Islet of Langerhans (tissue), 1 donor: ENCODE measurements at regions not wholly inside any gene's neighbourhood (a gene's known extent, or its start where the extent isn't known, plus 50 kb on each side); places are given as distances from the start of the nearest gene placed in this dataset.

Source experiments
- FAIRE-seq: peaks from one replicate; lab custom pipeline; 2011; peaks lifted over from hg19 to GRCh38; lab: Jason Lieb, UNC

DNA sequence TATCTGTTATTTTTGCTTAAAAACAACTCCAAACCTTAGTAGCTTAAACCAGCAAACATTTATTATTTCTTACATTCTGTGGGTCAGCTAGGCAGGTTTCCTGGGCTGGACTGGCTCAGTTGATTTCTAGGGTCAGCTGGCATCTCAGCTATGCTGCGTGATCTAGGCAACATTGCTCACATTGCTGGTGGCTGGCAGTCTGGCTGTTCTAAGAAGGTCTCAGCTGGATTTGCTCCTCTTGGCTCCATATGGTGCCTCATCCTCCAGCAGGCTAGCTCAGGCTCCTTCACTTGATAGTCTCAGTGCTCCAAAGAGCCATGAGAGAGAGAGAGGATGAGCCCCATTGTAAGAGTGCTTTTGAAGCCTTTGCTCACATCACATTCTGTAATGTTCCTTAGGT is 470.6 kb upstream of the CDH5 start:
- no peak for FAIRE-seq

DNA sequence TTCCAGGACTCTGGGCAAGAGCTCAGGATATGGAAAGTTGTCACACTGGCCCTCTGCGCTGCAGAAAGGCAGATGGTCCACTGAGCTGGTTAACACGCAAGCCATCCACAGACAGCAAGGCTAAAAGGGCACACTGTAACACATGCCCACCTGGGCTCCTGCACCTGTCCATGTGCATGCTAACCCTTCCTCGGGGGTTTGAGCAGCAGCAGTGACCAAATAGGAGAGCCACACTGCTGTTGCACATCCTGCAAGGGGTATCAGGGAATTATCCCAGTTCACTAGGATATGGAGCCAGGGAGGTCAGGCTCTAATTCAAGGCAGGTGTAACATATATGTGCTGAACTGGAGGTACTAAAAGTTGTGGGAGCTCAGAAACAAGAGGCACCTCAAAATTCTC is 471.0 kb upstream of the CDH5 start:
- no peak for FAIRE-seq

DNA sequence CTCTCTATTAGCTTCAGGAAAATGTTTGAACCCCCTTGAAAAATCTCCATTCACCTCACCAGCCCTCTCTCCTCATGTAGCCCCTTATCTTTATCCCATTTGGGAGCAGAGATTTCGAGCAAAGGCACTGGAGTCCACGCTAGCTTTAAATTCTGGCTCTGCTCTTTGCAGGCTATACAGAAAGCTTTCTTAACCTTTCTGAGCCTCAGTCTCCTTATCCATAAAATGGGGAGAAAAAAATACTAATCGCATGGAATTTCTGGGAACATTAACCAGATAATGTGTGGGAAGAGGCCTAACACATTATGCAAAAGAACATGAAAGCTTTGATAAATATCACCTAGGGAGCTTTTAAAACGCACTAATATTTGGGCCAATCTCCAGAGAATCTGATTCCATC is 476.3 kb upstream of the CDH5 start:
- FAIRE-seq: no peak

DNA sequence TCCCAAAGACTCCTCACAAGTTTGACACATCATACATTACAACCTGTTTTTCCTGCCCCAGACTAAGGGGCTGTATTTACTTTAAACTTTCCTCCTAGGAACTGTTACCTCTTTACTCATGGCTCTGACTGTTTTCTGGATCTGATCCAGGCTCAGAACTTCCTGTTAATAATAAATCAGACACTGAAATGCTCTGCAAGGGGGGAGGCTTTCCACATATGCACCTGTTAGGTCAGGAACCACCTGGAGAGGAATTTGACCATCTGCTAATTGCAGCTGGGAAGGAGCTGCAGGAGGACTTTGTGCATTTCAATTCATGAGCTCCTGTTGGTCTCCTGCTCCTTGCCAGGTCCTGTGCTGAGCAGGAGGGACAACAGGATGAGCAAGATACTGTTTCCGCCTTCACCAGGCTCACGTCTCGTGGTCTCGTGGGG is 476.9 kb upstream of the CDH5 start:
- no peak for FAIRE-seq

DNA sequence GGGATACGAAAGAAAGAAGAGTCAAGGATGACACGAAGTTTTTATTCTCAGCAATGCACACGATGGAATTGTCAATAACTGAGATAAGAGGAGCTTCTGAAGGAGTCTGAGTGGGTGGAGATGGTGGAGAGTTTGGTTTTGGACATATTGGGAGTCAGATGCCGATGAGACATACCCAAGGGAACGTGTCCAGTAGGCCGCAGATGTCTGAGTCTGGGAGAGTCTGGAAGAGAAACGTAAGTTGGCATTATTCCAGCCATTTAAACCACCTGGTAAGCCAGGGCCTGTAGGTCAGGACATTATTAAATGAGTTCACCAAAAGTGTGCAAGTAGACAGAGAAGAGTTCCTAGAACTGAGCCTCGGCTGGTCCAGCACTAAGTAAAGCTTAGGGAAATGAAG is 478.3 kb upstream of the CDH5 start:
- FAIRE-seq: no peak

DNA sequence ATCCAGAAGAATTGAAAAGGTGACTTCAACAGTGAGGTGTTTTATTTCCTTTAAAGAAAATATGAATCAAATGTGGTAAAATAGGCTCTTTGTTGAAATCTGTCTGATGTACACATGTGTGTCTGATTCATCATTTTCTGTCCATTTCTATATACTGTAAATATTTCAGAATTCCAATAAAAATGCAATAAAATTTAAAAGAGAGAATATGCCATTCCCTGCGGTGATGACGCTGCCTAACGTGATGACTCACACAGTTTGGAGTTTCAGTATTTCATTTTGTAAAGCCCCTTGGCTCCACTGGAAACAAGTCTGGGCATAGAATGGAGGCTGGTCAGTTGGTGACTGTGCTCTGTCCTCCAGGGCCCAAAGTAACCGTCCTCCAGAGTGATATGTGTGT is 482.5 kb upstream of the CDH5 start:
- no peak for FAIRE-seq

DNA sequence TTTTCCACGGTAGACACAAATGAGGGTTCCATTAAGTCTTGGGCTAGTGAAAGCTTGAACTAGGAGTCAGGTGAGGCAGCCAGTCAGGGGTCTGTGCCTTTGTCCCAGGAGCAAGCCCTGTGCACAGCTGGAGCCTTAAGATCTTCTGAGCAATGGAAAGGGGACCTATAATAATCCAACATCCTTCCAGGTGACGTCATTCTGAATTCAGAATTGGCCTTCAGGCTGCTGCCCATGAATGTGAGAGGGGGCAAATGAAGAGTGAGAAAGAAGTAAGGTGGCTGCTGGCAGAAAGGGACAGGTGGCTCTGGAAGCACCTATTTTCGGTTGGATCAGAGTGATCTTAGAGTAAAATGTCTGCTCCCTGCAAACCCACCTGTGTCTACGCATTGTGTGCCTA is 488.1 kb upstream of the CDH5 start:
- FAIRE-seq: no peak

DNA sequence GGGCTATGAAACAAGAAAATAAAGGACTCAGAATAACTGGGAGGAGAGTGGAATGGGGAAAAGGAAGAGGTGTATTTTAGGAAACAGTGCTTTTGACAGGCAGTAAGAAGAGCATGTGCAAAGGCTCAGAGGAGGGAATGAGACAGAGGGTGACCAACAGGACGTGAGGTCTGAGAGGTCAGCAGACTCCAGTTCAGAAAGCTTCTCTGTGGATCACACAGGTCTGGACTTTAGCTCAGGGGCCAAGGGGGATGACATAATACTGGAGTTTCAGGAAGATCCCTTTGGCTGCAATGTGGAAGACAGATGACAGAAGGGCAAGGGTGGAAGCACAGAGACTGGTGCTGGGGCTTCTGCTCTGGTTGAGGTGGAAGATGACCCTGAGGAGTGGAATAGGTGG is 489.9 kb upstream of the CDH5 start:
- no peak for FAIRE-seq

DNA sequence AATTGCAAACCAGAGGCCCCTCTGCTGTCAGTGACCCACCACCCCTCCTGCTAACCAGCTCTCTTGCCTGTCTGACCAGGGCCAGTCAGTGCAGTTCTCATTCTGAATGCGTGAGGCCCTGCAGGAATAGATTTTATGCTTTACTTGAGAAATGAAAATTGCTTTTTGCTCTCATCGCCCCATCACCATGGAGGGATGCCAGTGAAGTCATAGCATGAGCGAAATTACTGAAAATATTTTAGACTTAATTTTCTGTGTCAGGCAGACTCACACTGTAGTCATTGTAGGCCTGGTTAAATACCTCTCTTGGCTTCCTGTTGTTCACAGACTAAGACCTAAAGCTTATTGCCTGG is 490.5 kb upstream of the CDH5 start:
- no peak for FAIRE-seq

DNA sequence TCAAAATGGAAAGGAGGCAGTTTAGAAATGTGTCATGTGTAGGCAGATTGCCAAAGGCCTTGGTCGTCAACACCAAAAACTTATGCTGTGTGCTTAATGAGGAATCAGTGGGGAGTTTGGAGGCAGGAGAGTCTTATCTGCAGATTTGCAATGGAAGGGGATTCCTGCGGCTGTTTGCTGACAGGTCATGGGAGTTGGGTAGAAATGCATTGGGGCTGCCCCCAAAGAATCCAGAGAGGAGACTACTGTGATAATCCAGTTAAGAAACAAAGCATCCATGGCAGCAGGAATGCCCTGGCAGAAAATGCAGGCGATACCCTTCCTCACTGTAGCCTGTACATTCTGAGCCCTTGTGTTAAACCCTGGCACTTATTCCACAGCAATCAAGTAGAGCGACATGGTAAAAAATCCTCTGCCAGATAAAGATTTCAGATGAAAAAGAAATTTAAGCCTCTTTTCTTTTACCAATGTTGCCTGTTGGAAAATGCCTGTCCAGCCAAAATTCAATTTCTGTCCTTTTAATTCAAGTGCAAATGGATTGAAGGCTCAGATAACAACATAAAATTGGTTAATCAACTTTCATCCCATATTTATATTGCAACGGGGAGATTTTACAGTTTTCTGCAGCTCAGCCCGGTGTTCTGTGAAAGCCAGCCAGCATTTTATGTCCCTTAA is 491.0 kb upstream of the CDH5 start:
- no peak for FAIRE-seq

DNA sequence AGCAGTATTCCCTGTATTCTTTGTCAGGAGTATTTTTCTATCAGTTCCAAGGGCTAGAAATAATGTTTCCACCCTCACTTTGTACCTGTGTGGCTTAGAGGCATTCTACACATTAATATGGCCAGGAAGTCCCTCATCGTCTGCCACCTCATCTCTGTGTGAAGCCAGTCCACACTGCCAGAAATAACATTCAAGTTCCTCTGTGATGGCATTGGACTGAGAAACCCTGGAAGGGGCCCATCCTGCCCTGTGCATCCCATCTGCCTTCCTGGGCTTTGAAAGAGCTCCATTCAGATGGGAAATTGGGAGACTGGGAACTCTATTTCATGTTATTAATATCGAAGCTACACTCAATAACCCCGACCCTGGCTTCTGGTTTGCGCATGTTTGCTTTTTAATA is 497.2 kb upstream of the CDH5 start:
- no peak for FAIRE-seq

DNA sequence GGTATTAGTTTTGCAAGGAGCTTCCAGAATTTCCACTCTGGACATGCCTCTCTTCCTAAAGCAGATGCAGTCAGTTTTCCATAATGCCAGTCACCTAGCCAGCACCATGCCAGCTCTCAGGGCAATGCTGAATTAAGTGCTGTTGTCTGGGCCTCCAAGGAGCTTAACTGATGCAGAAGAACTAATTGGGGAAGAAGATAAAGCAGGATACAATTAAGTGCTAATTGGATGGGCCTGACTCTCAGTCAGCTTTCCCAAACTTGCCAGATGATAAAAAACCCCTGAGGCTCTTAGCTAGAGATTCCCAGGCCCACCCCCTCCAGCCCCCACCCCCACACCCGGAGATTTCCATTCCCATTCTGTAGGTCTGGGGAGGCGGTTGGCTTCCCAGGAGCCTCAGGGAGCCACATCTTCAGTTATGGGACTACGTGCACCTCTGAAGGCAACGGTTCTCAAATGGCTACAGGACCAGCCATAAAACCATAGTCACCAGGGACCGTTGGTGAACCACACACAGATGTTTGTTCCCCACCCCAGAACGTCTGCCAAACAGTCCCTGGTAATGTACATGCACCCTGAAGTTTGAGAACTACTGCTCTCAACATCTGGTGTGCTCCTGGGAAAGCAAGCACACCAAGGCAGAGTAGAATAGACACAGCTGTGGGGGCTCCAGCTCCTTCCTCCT is 499.1 kb upstream of the CDH5 start:
- FAIRE-seq: no peak

DNA sequence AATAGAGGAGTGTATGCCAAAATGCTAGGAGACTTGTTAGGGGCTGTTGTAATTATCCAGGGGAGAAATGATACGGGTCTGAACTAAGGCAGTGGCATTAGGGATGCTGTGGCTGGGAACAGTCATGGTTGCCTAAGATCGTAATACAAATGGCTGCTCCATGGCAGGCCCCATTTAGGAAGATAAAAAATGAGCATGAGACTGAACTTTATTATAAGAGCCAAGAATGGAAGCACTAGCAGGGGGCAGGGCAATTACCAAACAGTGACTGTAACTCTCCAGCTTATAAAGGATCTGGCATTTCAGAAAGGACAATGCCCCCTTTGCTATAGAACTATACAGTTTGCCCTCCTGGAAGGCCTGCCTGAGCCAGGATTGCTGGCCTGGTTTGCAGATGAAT is 503.3 kb upstream of the CDH5 start:
- FAIRE-seq: no peak

DNA sequence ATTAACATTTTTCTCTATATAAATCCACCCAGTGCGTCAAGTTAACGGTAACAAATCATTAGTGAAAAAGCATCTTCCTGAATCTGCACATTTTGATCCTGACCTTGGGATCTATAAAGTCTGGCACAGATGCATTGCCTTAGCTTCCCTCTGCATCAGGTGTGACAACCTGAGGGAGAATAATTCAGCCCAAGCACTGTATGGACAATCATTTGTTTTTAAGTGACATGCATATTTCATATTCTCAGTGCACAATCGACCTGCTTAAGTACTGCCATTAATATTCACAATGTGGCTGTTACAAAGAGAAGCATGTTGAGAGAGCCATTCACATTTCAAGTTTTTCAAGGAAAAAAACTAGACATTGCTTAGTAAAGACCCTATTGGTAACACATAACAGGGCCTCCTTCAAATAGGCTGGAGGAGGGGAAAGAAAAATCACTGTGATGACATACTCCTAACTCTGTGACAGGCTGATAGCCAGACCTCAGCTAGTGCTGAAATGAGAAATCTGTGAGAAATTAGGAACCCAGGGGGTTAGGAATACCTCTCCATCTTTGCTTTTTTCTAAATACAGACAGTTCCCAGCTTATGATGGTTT is 505.3 kb upstream of the CDH5 start:
- no peak for FAIRE-seq

DNA sequence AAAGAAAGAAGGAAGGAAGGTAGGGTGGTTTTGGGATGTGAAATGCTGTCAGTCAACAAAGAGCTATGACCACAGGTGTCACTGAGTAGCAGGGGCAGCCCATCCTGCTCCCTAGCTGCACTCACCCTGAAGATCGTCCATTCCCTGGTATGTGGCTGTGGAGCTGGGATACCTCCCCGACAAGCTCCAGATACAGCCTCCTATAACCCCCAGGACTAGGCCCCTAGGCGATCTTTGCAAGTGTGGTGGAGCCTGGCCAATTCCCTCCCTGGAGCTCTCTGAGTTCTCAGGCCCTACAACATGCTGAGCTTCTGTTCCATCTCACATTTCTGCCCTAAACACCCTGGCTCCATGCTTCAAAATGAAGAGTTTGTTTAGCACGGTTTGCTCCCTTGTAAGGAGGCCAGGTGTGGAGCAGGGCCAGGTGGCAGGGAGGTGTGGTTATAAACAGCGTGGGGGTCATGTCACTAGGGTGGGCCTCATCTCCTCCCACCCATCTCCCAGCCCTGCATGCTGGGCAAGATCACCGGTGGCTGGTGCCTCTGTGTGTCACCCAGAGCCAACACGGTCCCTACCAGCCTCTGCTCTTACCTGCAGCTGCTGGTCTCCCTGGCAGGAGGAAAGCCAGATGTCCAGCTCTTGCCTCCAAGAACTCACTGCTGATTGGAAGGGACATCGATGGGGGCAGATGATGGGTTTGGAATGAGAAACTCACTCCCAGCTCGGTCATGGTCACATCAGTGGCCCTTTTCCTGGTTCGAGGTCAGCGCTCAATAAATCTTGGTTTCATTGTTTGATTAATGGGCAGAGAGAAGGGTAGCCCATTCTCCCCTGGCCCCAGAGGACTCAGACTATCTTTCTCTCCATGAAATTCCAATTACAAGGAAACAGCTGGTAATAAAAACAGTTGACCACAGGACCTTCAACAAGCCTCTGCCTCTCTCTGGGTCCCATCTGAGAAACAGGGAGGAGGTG is 511.0 kb upstream of the CDH5 start:
- no peak for FAIRE-seq

DNA sequence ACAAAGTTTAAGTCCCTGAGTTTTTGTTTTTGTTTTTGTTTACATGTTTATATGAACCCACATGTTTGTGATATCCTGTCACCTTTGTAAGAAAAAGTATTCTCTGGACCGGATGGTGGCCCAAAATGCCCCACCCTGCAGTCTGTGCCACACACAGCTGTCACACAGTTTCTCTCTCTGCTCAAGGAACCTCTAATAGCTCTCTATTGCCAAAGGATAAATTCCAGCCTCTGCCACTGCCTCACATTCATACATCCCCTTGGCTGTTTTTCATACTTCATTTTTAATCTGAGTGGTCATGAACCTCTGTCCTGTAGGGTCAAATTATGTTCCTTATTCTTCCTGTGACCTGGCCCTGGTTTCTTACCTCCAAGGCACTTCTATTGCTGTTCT is 520.3 kb upstream of the CDH5 start:
- no peak for FAIRE-seq

DNA sequence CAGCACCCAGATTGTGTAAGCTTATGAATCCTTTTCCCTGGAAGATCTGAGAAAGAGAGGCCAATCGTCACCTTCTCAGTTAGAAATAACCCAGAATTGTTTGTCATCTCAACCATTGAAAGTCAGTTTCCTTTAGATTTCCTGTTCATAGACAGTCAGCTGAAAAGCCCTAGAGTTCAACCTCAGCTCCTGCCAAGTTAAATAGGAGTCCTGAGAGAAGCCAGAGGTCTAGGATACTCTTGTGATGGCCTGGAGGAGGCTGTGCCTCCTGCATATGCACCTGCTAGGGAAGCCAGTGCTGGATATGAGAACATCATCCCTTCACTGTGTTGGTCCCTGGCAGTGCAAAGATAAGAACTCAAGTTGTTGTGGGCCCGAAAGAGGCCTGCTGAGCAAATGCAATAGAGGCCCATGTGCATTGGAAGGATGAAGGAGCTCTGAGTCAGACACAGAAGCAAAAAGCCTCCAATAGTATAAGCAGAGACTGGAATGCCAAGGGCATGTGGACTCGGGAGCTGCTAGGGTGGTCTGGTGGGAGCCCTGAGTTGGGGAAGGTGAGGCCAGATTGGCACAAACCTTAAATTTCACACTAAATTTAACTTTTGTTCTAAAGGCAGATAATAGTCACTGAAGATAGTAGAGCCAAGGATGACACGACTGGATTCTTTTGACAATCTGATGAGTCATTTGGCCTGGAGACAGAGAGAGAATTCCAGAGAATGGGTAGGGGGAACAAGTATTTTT is 520.9 kb upstream of the CDH5 start:
- FAIRE-seq: no peak

DNA sequence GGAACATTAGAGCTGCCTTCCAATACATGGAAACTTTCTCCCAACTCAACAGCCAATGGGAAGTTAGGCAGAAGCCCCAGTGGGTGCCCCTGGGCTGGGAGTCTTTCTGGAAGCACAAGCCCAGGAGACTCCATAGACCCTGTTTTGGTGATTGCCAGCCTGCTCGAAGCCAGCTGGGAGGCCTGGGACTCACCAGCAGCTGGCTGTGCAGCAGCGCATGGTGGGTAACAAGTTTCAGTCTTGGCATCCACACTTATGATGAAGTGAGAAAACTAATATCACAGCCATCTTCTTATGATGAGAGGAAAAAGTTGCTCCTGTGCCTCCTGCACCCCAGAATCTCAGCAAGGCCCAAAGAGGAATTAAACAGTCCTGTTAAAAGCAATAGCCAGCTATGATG is 522.5 kb upstream of the CDH5 start:
- FAIRE-seq: no peak

DNA sequence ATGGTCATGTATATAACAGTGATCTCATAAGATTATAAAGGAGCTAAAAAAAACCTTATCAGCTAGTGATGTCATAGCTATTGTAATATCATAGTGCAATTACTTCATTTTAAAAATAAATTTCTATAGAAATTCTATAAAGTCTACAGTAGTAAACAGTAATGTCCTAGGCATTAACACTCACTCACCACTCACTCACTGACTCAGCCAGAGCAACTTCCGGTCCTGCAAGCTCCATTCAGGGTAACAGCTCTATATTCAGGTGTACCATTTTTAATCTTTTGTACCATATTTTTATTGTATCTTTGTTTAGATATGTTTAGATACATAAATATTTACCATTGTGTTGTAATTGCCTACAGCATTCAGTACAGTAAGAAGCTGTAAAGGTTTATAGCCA is 524.4 kb upstream of the CDH5 start:
- FAIRE-seq: no peak

DNA sequence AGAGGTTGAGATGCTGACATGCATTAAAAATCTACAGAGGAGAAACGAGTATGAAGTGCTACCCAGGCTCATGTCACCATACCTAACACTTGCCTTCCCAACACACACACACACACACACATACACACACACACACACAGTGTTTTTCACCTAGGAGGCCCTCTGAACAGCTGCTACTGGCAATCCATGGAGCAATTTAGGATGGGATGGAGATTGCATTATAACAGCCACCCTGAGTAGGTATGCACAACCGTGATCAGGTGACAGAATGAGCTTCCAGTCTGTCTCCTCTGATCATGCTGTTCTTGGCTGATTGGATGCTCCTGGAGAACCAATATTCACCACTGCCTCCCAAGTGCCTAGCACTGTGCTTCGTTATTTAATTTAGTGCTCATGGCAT is 528.5 kb upstream of the CDH5 start:
- no peak for FAIRE-seq

DNA sequence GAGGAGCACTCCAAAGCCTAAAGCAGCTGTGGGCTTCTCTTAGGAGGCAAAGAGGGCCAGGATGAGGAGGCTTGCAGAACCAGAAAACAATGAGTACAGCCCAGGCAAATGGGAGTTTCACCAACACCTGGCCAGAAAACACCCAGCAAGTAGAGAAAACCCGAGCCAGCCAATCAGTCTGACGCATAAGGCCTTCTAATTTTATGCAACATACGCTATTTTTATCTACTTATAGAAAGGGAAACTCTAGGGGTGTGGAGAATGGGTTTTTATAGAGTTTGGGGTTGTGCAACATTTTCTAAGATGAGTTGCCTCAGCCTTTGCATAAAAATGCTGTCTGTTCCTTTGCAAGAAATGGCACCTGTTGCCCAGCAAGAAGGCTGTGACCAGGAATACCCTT is 529.0 kb upstream of the CDH5 start:
- FAIRE-seq: no peak

DNA sequence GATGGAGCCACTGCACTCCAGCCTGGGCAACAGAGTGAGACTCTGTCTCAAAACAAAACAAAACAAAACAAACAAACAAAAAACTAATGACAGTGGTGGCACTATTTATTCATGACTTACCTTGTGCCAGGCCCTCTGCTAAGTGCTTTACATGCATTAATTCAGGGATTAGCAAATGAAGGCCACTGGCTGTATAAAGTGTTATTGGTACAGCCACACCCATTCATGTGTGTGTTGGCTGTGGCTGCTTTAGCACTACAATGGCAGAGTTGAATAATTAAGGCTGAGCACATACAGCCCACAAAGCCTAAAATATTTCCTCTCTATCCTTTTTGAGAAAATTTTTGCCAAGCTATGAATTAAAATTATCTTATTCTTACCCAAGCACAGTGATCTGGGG is 531.8 kb upstream of the CDH5 start:
- FAIRE-seq: no peak
